ENCODE measurements at regions not wholly inside any gene's neighbourhood (a gene's known extent, or its start where the extent isn't known, plus 50 kb on each side); places are given as distances from the start of the nearest gene placed in this dataset.
"Not testable (repeated sequence)": the region's sequence is repeated elsewhere in the genome, so short reads cannot be mapped to it uniquely, and the experiment has no call there.

- no peak for DNase-seq
- Histone ChIP-seq H3K27ac (ENCODE audit: low read length) (no peak overlapping the region), H3K4me1 (ENCODE audit: control insufficient read depth, insufficient read depth, low read length) (no peaks in the 10 kb centered on the region), H3K4me3 (ENCODE audit: low read length) (no peak overlapping the region), H3K27me3 (ENCODE audit: control insufficient read depth, insufficient read depth, low read length) (no peaks in the 10 kb centered on the region), H3K9me3 (ENCODE audit: control insufficient read depth, low read depth, low read length) (no peaks in the 10 kb centered on the region), H3K36me3 (ENCODE audit: control insufficient read depth, insufficient read depth, low read length) (no peaks in the 10 kb centered on the region)
These were observed 290.1 kb upstream of the KIAA1217 start for GRCh38 chr10:23918839-23919238.

- DNase-seq, result no peak
- WGBS (ENCODE audit: insufficient coverage, low lambda C conversion rate), result 100% methylated on average over 3 of the region's 8 CpGs
These were observed 281.2 kb upstream of the KIAA1217 start for GRCh38 chr10:23927576-23928325.

GRCh38 chr10:23934023-23934422 lies 274.9 kb upstream of the KIAA1217 start:
- not testable (repeated sequence) for H3K27ac ChIP-seq (ENCODE audit: low read length); H3K4me3 ChIP-seq (ENCODE audit: low read length); DNase-seq; H3K4me1 ChIP-seq (ENCODE audit: control insufficient read depth, insufficient read depth, low read length); H3K36me3 ChIP-seq (ENCODE audit: control insufficient read depth, insufficient read depth, low read length); H3K9me3 ChIP-seq (ENCODE audit: control insufficient read depth, low read depth, low read length); H3K27me3 ChIP-seq (ENCODE audit: control insufficient read depth, insufficient read depth, low read length)
- no CpG with 5 or more reads among the region's 3 CpGs for WGBS (ENCODE audit: insufficient coverage, low lambda C conversion rate)

More at GRCh38 chr10:23927576-23928325, 281.2 kb upstream of the KIAA1217 start:
- no peaks in the 10 kb centered on the region for H3K4me1 ChIP-seq (ENCODE audit: control insufficient read depth, insufficient read depth, low read length)
- no peak overlapping the region for H3K4me3 ChIP-seq (ENCODE audit: low read length)
- H3K9me3 ChIP-seq (ENCODE audit: control insufficient read depth, low read depth, low read length), result no peaks in the 10 kb centered on the region
- H3K36me3 ChIP-seq (ENCODE audit: control insufficient read depth, insufficient read depth, low read length), result no peaks in the 10 kb centered on the region
- H3K27me3 ChIP-seq (ENCODE audit: control insufficient read depth, insufficient read depth, low read length), result no peaks in the 10 kb centered on the region
- no peak overlapping the region for H3K27ac ChIP-seq (ENCODE audit: low read length)

DNA sequence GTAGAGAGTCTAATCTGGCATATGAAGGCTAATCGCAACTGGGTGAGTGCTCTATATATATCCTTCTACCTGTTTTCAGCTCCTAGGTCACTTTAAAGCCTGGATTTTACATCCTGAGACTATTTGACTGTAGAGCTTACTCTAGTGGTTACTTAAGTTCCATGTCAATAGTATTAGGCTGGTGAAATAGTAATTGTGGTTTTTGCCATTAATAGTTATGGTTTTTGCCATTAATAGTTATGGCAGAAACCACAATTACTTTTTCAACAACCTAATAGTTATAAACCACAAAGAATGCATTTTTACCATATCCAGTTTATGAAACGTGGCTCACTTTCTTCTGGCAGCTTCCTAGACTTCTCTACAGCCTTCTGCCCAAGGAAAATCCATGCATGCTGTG lies 263.1 kb upstream of the KIAA1217 start:
- 75% methylated on average over 1 of the region's 2 CpGs for WGBS (ENCODE audit: insufficient coverage, low lambda C conversion rate)
- H3K9me3 ChIP-seq (ENCODE audit: control insufficient read depth, low read depth, low read length), result no peaks in the 10 kb centered on the region
- H3K27me3 ChIP-seq (ENCODE audit: control insufficient read depth, insufficient read depth, low read length), result no peaks in the 10 kb centered on the region
- no peak overlapping the region for H3K27ac ChIP-seq (ENCODE audit: low read length)
- no peak overlapping the region for H3K4me3 ChIP-seq (ENCODE audit: low read length)
- DNase-seq, result no peak
- H3K36me3 ChIP-seq (ENCODE audit: control insufficient read depth, insufficient read depth, low read length), result no peaks in the 10 kb centered on the region
- H3K4me1 ChIP-seq (ENCODE audit: control insufficient read depth, insufficient read depth, low read length), result no peaks in the 10 kb centered on the region

GRCh38 chr10:23951841-23952240 lies 257.1 kb upstream of the KIAA1217 start:
- H3K9me3 ChIP-seq (ENCODE audit: control insufficient read depth, low read depth, low read length), result peaks cover 3% of the 10 kb centered on the region
- WGBS (ENCODE audit: insufficient coverage, low lambda C conversion rate), result 100% methylated on average over 3 of the region's 6 CpGs
- H3K4me1 ChIP-seq (ENCODE audit: control insufficient read depth, insufficient read depth, low read length), result no peaks in the 10 kb centered on the region
- H3K4me3 ChIP-seq (ENCODE audit: low read length), result no peak overlapping the region
- H3K27me3 ChIP-seq (ENCODE audit: control insufficient read depth, insufficient read depth, low read length), result no peaks in the 10 kb centered on the region
- no peak for DNase-seq
- no peak overlapping the region for H3K27ac ChIP-seq (ENCODE audit: low read length)
- no peaks in the 10 kb centered on the region for H3K36me3 ChIP-seq (ENCODE audit: control insufficient read depth, insufficient read depth, low read length)

DNA sequence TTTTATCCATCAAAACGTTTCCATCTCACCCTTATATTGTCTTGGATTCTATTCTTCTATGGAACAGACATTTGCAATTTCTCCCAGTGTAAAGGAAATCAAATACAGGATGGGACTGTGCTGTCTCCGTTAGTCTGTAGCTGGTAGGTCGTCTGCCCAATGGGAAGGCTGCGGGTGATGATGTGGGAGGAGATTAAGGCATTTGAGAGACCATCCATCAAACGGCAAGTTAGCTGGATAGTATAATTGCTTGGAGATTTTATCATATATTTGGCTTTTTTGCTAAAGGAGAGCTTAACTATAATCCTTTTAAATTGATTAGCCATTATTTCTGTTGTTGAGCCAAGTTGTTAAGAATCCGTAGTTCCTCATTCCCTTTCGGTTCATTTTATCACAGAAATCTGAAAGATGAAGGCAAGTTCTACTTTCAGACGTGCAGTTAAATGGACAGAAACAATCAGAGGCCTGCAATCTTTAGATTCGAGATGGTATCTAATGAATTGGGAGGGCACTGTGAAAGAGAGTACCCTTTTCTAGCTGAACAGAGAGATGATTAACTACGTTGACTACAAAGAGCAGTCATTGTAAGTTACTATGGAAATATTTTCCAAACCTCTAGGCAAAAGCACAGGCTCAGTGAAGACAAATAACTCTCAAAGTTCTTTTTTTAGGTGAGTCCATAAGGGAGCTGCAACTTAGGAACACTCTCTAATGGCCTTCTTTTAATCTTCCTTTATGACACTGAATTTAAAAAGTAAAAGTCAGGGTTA lies 253.3 kb upstream of the KIAA1217 start:
- H3K36me3 ChIP-seq (ENCODE audit: control insufficient read depth, insufficient read depth, low read length), result no peaks in the 10 kb centered on the region
- H3K4me1 ChIP-seq (ENCODE audit: control insufficient read depth, insufficient read depth, low read length), result no peaks in the 10 kb centered on the region
- DNase-seq, result no peak
- no peak overlapping the region for H3K4me3 ChIP-seq (ENCODE audit: low read length)
- no peaks in the 10 kb centered on the region for H3K27me3 ChIP-seq (ENCODE audit: control insufficient read depth, insufficient read depth, low read length)
- peaks cover 3% of the 10 kb centered on the region for H3K9me3 ChIP-seq (ENCODE audit: control insufficient read depth, low read depth, low read length)
- H3K27ac ChIP-seq (ENCODE audit: low read length), result no peak overlapping the region
- no CpG with 5 or more reads among the region's 10 CpGs for WGBS (ENCODE audit: insufficient coverage, low lambda C conversion rate)

DNA sequence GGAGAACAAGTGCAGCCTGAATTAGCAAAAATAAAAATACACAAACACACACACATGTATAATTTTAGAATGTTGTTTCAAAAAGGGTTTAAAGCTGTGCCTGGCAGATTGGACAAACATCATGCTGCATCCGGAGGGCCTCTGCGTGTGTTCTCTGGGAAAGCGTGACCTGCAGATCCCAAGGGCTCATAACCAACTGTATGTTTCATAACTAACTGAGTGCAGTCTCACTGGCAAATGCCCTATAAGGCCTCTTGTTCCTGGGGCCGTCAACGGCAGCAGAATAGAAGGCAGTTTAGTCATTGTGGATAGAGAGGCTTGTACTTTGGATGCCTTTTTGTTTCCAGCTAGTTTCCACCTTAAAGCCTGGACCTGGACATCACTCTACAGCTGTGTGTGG lies 243.8 kb upstream of the KIAA1217 start:
- Histone ChIP-seq H3K9me3 (ENCODE audit: control insufficient read depth, low read depth, low read length) (no peaks in the 10 kb centered on the region), H3K36me3 (ENCODE audit: control insufficient read depth, insufficient read depth, low read length) (no peaks in the 10 kb centered on the region), H3K27me3 (ENCODE audit: control insufficient read depth, insufficient read depth, low read length) (no peaks in the 10 kb centered on the region), H3K4me1 (ENCODE audit: control insufficient read depth, insufficient read depth, low read length) (no peaks in the 10 kb centered on the region), H3K4me3 (ENCODE audit: low read length) (no peak overlapping the region), H3K27ac (ENCODE audit: low read length) (no peak overlapping the region)
- DNase-seq, result no peak
- WGBS (ENCODE audit: insufficient coverage, low lambda C conversion rate), result no CpG with 5 or more reads among the region's 5 CpGs

GRCh38 chr10:23965880-23966279 lies 243.1 kb upstream of the KIAA1217 start:
- no peaks in the 10 kb centered on the region for H3K27me3 ChIP-seq (ENCODE audit: control insufficient read depth, insufficient read depth, low read length)
- H3K27ac ChIP-seq (ENCODE audit: low read length), result no peak overlapping the region
- no peaks in the 10 kb centered on the region for H3K9me3 ChIP-seq (ENCODE audit: control insufficient read depth, low read depth, low read length)
- no peaks in the 10 kb centered on the region for H3K4me1 ChIP-seq (ENCODE audit: control insufficient read depth, insufficient read depth, low read length)
- no peaks in the 10 kb centered on the region for H3K36me3 ChIP-seq (ENCODE audit: control insufficient read depth, insufficient read depth, low read length)
- H3K4me3 ChIP-seq (ENCODE audit: low read length), result no peak overlapping the region
- no peak for DNase-seq
- WGBS (ENCODE audit: insufficient coverage, low lambda C conversion rate), result no CpG with 5 or more reads among the region's 1 CpG

GRCh38 chr10:23966504-23967051 lies 242.4 kb upstream of the KIAA1217 start:
- whole genome bisulfite sequencing (ENCODE audit: insufficient coverage, low lambda C conversion rate), result no CpG with 5 or more reads among the region's 3 CpGs
- H3K27me3 ChIP-seq (ENCODE audit: control insufficient read depth, insufficient read depth, low read length), result no peaks in the 10 kb centered on the region
- no peaks in the 10 kb centered on the region for H3K36me3 ChIP-seq (ENCODE audit: control insufficient read depth, insufficient read depth, low read length)
- no peak for DNase-seq
- no peaks in the 10 kb centered on the region for H3K9me3 ChIP-seq (ENCODE audit: control insufficient read depth, low read depth, low read length)
- H3K4me3 ChIP-seq (ENCODE audit: low read length), result no peak overlapping the region
- H3K4me1 ChIP-seq (ENCODE audit: control insufficient read depth, insufficient read depth, low read length), result no peaks in the 10 kb centered on the region
- H3K27ac ChIP-seq (ENCODE audit: low read length), result no peak overlapping the region

- H3K36me3 ChIP-seq (ENCODE audit: control insufficient read depth, insufficient read depth, low read length), result no peaks in the 10 kb centered on the region
- no peaks in the 10 kb centered on the region for H3K27me3 ChIP-seq (ENCODE audit: control insufficient read depth, insufficient read depth, low read length)
- H3K27ac ChIP-seq (ENCODE audit: low read length), result no peak overlapping the region
- H3K4me3 ChIP-seq (ENCODE audit: low read length), result no peak overlapping the region
- no peak for DNase-seq
- 88% methylated on average over 2 of the region's 4 CpGs for WGBS (ENCODE audit: insufficient coverage, low lambda C conversion rate)
- no peaks in the 10 kb centered on the region for H3K4me1 ChIP-seq (ENCODE audit: control insufficient read depth, insufficient read depth, low read length)
- H3K9me3 ChIP-seq (ENCODE audit: control insufficient read depth, low read depth, low read length), result no peaks in the 10 kb centered on the region
These were observed 240.6 kb upstream of the KIAA1217 start for GRCh38 chr10:23968301-23968700.
